ENCODE measurements at regions not wholly inside any gene's neighbourhood (a gene's known extent, or its start where the extent isn't known, plus 50 kb on each side); places are given as distances from the start of the nearest gene placed in this dataset.

GRCh38 chr3:177647341-177647740 lies 450.1 kb upstream of the TBL1XR1 start:
- TF ChIP-seq CTCF (IDR thresholded peaks at IDR 0.05) = no peak
- TF ChIP-seq POLR2A (IDR thresholded peaks at IDR 0.05) = no peak

All from thyroid gland (tissue), 4 donors.